ENCODE measurements at regions not wholly inside any gene's neighbourhood (a gene's known extent, or its start where the extent isn't known, plus 50 kb on each side); places are given as distances from the start of the nearest gene placed in this dataset.

GRCh38 chr12:107336695-107337094 is 243.3 kb upstream of the CRY1 start:
- TF ChIP-seq CTCF (IDR thresholded peaks at IDR 0.05; ENCODE audit: insufficient read depth, low read length) (no peak), GABPA (IDR thresholded peaks at IDR 0.05; ENCODE audit: low read depth) (no peak)

Data from HL-60 (cell line).